H9 (cell line): ENCODE measurements at regions not wholly inside any gene's neighbourhood (a gene's known extent, or its start where the extent isn't known, plus 50 kb on each side); places are given as distances from the start of the nearest gene placed in this dataset.
"Not testable (repeated sequence)": the region's sequence is repeated elsewhere in the genome, so short reads cannot be mapped to it uniquely, and the experiment has no call there.

ENCODE experiments used
- DNase-seq: peaks from one replicate; pipeline ENCODE4 v3.0.0-alpha.2; 2017
- H2AFZ ChIP-seq: one replicate; pipeline ENCODE4 v1.6.1; 2013; ENCODE audit warnings: mild to moderate bottlenecking, low read length, control low read depth, moderate library complexity
- H2AK5ac ChIP-seq: 2 replicates; pipeline ENCODE4 v1.6.1; 2013; ENCODE audit warnings: low read length, control low read depth, mixed read lengths; ENCODE audit not compliant: insufficient read length
- H2BK120ac ChIP-seq: one replicate; pipeline ENCODE4 v1.6.1; 2013; ENCODE audit warnings: low read depth, mild to moderate bottlenecking, low read length, control low read depth, inconsistent platforms; ENCODE audit not compliant: poor library complexity, severe bottlenecking
- H2BK12ac ChIP-seq: 2 replicates; pipeline ENCODE4 v1.6.1; 2013; ENCODE audit warnings: low read length, control low read depth, mixed read lengths, low read depth; ENCODE audit not compliant: insufficient read length
- H2BK15ac ChIP-seq: 2 replicates; pipeline ENCODE4 v1.6.1; 2013; ENCODE audit warnings: low read depth, low read length, control low read depth
- H2BK20ac ChIP-seq: one replicate; pipeline ENCODE4 v1.6.1; 2013; ENCODE audit warnings: low read depth, mild to moderate bottlenecking, low read length, control low read depth, inconsistent platforms; ENCODE audit not compliant: poor library complexity, severe bottlenecking
- H2BK5ac ChIP-seq: 2 replicates; pipeline ENCODE4 v1.6.1; 2013; ENCODE audit warnings: low read length, control low read depth, mixed read lengths; ENCODE audit not compliant: insufficient read length
- H3K14ac ChIP-seq: 2 replicates; pipeline ENCODE4 v1.6.1; 2013; ENCODE audit warnings: low read length, control low read depth; ENCODE audit not compliant: insufficient read depth
- H3K18ac ChIP-seq: 2 replicates; pipeline ENCODE4 v1.6.1; 2013; ENCODE audit warnings: low read depth, mild to moderate bottlenecking, mixed read lengths, low read length, control low read depth; ENCODE audit not compliant: insufficient read length
- H3K23ac ChIP-seq: 2 replicates; pipeline ENCODE4 v1.6.1; 2013; ENCODE audit warnings: low read length, control low read depth, mixed read lengths, low read depth; ENCODE audit not compliant: insufficient read length
- H3K23me2 ChIP-seq: 2 replicates; pipeline ENCODE4 v1.6.1; 2013; ENCODE audit warnings: low read depth, mild to moderate bottlenecking, mixed read lengths, low read length, control low read depth; ENCODE audit not compliant: insufficient read length, poor library complexity, severe bottlenecking
- H3K27ac ChIP-seq: 2 replicates; pipeline ENCODE4 v1.5.1; 2013; ENCODE audit warnings: low read length, control low read depth, mixed read lengths, low read depth; ENCODE audit not compliant: insufficient read length
- H3K27me3 ChIP-seq: 2 replicates; pipeline ENCODE4 v1.6.1; 2013; ENCODE audit warnings: low read length, control low read depth, inconsistent platforms; ENCODE audit not compliant: insufficient read depth
- H3K4ac ChIP-seq: 2 replicates; pipeline ENCODE4 v1.6.1; 2013; ENCODE audit warnings: low read depth, mild to moderate bottlenecking, control low read depth, inconsistent platforms, low read length, moderate library complexity
- H3K4me1 ChIP-seq: 2 replicates; pipeline ENCODE4 v1.6.1; 2013; ENCODE audit warnings: low read length, control low read depth, inconsistent platforms; ENCODE audit not compliant: insufficient read depth
- H3K4me2 ChIP-seq: 2 replicates; pipeline ENCODE4 v1.6.1; 2013; ENCODE audit warnings: low read length, control low read depth, mixed read lengths; ENCODE audit not compliant: insufficient read length, insufficient read depth
- H3K56ac ChIP-seq: 2 replicates; pipeline ENCODE4 v1.6.1; 2013; ENCODE audit warnings: low read depth, mild to moderate bottlenecking, mixed read lengths, low read length, control low read depth; ENCODE audit not compliant: insufficient read length
- H3K79me1 ChIP-seq: 2 replicates; pipeline ENCODE4 v1.6.1; 2013; ENCODE audit warnings: low read depth, mild to moderate bottlenecking, moderate library complexity, low read length, control low read depth, inconsistent platforms; ENCODE audit not compliant: insufficient read depth, poor library complexity, severe bottlenecking
- H3K79me2 ChIP-seq: 2 replicates; pipeline ENCODE4 v1.6.1; 2013; ENCODE audit warnings: low read length, control low read depth, inconsistent platforms; ENCODE audit not compliant: insufficient read depth
- H3K9ac ChIP-seq: 2 replicates; pipeline ENCODE4 v1.6.1; 2013; ENCODE audit warnings: low read length, control low read depth, mixed read lengths; ENCODE audit not compliant: insufficient read length; ENCODE audit errors: extremely low read depth
- H3K9me3 ChIP-seq: one replicate; pipeline ENCODE4 v1.6.1; 2013; ENCODE audit warnings: low read depth, low read length, inconsistent platforms; ENCODE audit not compliant: control insufficient read depth
- H3T11ph ChIP-seq: one replicate; pipeline ENCODE4 v1.6.1; 2013; ENCODE audit warnings: mild to moderate bottlenecking, low read length, control low read depth, inconsistent platforms
- H4K20me1 ChIP-seq: one replicate; pipeline ENCODE4 v1.6.1; 2013; ENCODE audit not compliant: control insufficient read depth, insufficient read length, insufficient read depth
- H4K5ac ChIP-seq: 2 replicates; pipeline ENCODE4 v1.6.1; 2013; ENCODE audit warnings: low read depth, mild to moderate bottlenecking, mixed read lengths, low read length, control low read depth; ENCODE audit not compliant: insufficient read length
- H4K8ac ChIP-seq: replicated peaks from 2 replicates; pipeline ENCODE4 v1.6.1; 2013; ENCODE audit warnings: low read length, control low read depth, mixed read lengths, low read depth; ENCODE audit not compliant: insufficient read length
- H4K91ac ChIP-seq: 2 replicates; pipeline ENCODE4 v1.6.1; 2013; ENCODE audit warnings: low read depth, mild to moderate bottlenecking, moderate library complexity, mixed read lengths, low read length, control low read depth; ENCODE audit not compliant: insufficient read length
- H3K27ac Mint-ChIP-seq, 3 experiments: 2 replicates in 2 of 3; 3 replicates in 1 of 3; pipeline ENCODE4 v1.8.0; 2020 to 2021; ENCODE audit warnings: mixed read lengths in 3 of 3, mild to moderate bottlenecking in 1 of 3, moderate library complexity in 1 of 3
- H3K27me3 Mint-ChIP-seq: 2 replicates; pipeline ENCODE4 v1.8.0; 2021; ENCODE audit warnings: low read depth, mild to moderate bottlenecking, moderate library complexity, mixed read lengths
- H3K36me3 Mint-ChIP-seq, 3 experiments: 2 replicates in 2 of 3; 3 replicates in 1 of 3; pipeline ENCODE4 v1.8.0; 2020 to 2021; ENCODE audit warnings: low read depth in 3 of 3, mixed read lengths in 3 of 3; ENCODE audit not compliant: insufficient read depth in 1 of 3
- H3K4me1 Mint-ChIP-seq, 2 experiments: 2 replicates each; pipeline ENCODE4 v1.8.0; 2020; ENCODE audit warnings: mixed read lengths in 2 of 2
- H3K4me3 Mint-ChIP-seq, 2 experiments: 2 replicates in 1 of 2; 3 replicates in 1 of 2; pipeline ENCODE4 v1.8.0; 2020 to 2021; ENCODE audit warnings: mild to moderate bottlenecking in 2 of 2, mixed read lengths in 2 of 2, moderate library complexity in 1 of 2
- H3K9me3 Mint-ChIP-seq, 2 experiments: 2 replicates in 1 of 2; 3 replicates in 1 of 2; pipeline ENCODE4 v1.8.0; 2020; ENCODE audit warnings: mild to moderate bottlenecking in 2 of 2, mixed read lengths in 2 of 2, moderate library complexity in 1 of 2
- WGBS: extraction: QIAGEN DNeasy Blood & Tissue Kit; methylation state at CpG from one replicate; pipeline ENCODE4 v1.1.7; 2013; ENCODE audit warnings: missing lambda C conversion rate, low lambda C conversion rate, mixed read lengths; ENCODE audit not compliant: insufficient read length; ENCODE audit errors: extremely low coverage; 5-methylcytosine and 5-hydroxymethylcytosine counted together
- TF ChIP-seq, protein P1 (sequence below): fragments of 200-600 bp; sonication (generic); conservative IDR thresholded peaks from 3 replicates; pipeline ENCODE4 v1.8.0; 2021; ENCODE audit warnings: antibody characterized with exemption, mild to moderate bottlenecking

DNA sequence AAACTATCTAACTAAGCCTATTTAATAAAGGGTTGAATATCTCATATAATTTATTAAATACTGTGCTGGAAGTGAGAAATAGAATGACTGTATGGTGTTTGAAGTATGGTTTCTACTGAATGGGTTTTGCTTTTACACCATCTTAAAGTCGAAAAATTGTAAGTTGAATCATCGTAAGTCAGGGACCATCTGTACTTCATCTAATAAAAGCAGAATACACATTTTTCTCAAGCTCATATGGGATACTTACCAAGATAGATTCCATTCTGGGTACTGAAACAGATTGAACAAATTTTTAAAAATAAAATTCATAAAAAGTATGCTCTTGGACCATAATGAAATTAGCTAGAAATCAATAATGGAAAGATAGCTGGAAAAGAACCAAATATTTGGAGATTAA, 285.4 kb downstream of the CXCL12 start:
- Histone ChIP-seq H3K4me1 (no peaks in the 10 kb centered on the region), H3K9ac (no peak overlapping the region), H2BK120ac (no peak overlapping the region), H3K14ac (no peak overlapping the region), H3K79me2 (no peaks in the 10 kb centered on the region), H2BK5ac (no peak overlapping the region), H4K20me1 (no peaks in the 10 kb centered on the region), H4K8ac (no peak overlapping the region), H2AFZ (no peak overlapping the region), H3K4me2 (no peak overlapping the region), H3K9me3 (no peaks in the 10 kb centered on the region), H3K4ac (no peak overlapping the region), H2AK5ac (no peak overlapping the region), H3K23me2 (no peaks in the 10 kb centered on the region), H2BK15ac (no peak overlapping the region), H3K27ac (no peak overlapping the region), H3T11ph (no peak overlapping the region), H3K23ac (no peak overlapping the region), H3K79me1 (no peaks in the 10 kb centered on the region), H4K91ac (no peak overlapping the region), H3K56ac (no peak overlapping the region), H2BK20ac (no peak overlapping the region), H3K27me3 (no peaks in the 10 kb centered on the region), H4K5ac (no peak overlapping the region), H2BK12ac (no peak overlapping the region), H3K18ac (no peak overlapping the region)
- Mint-ChIP-seq H3K36me3 (peaks cover 12 to 14% (median 13%) of the 10 kb centered on the region in 3 experiments), H3K27me3 (no peaks in the 10 kb centered on the region), H3K4me3 (no peak overlapping the region), H3K27ac (no peak overlapping the region), H3K9me3 (peaks cover 22 to 24% of the 10 kb centered on the region in 2 experiments), H3K4me1 (peaks cover 12% of the 10 kb centered on the region in 2 experiments)
- TF ChIP-seq, protein P1, sequence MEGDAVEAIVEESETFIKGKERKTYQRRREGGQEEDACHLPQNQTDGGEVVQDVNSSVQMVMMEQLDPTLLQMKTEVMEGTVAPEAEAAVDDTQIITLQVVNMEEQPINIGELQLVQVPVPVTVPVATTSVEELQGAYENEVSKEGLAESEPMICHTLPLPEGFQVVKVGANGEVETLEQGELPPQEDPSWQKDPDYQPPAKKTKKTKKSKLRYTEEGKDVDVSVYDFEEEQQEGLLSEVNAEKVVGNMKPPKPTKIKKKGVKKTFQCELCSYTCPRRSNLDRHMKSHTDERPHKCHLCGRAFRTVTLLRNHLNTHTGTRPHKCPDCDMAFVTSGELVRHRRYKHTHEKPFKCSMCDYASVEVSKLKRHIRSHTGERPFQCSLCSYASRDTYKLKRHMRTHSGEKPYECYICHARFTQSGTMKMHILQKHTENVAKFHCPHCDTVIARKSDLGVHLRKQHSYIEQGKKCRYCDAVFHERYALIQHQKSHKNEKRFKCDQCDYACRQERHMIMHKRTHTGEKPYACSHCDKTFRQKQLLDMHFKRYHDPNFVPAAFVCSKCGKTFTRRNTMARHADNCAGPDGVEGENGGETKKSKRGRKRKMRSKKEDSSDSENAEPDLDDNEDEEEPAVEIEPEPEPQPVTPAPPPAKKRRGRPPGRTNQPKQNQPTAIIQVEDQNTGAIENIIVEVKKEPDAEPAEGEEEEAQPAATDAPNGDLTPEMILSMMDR, result no peak
- no peak for DNase-seq
- WGBS, result no CpG with 5 or more reads among the region's 2 CpGs

- H3K9ac ChIP-seq, H3K27me3 Mint-ChIP-seq, H3K56ac ChIP-seq, H2BK12ac ChIP-seq, H4K20me1 ChIP-seq, H3K23me2 ChIP-seq, H3K18ac ChIP-seq, H3K4me3 Mint-ChIP-seq, H3K4me2 ChIP-seq, H3T11ph ChIP-seq, H4K8ac ChIP-seq, H4K91ac ChIP-seq, DNase-seq, H2BK15ac ChIP-seq, H3K27ac Mint-ChIP-seq, H2AFZ ChIP-seq, H3K23ac ChIP-seq, H3K79me2 ChIP-seq, H3K27me3 ChIP-seq, H3K4ac ChIP-seq, H3K4me1 ChIP-seq, H2AK5ac ChIP-seq, H2BK5ac ChIP-seq, H3K14ac ChIP-seq, H3K9me3 ChIP-seq, H3K27ac ChIP-seq, H3K79me1 ChIP-seq, H4K5ac ChIP-seq, H2BK20ac ChIP-seq, H3K4me1 Mint-ChIP-seq, H2BK120ac ChIP-seq: not testable (repeated sequence)
- Mint-ChIP-seq H3K36me3 (peaks cover 12 to 19% (median 18%) of the 10 kb centered on the region in 3 experiments), H3K9me3 (peaks cover 38 to 42% of the 10 kb centered on the region in 2 experiments)
- no CpG with 5 or more reads among the region's 4 CpGs for WGBS
Measured at GRCh38 chr10:44096217-44096616, 288.7 kb downstream of the CXCL12 start.
